ENCODE measurements at regions not wholly inside any gene's neighbourhood (a gene's known extent, or its start where the extent isn't known, plus 50 kb on each side); places are given as distances from the start of the nearest gene placed in this dataset.

GRCh38 chr13:90891329-90891728, 456.2 kb upstream of the MIR17HG start:
- DNase-seq (ENCODE audit: low spot score) (no peak), ATAC-seq (no peak)
- H3K9me3 Mint-ChIP-seq: no peaks in the 10 kb centered on the region
- no peaks in the 10 kb centered on the region for H3K79me2 ChIP-seq (replicated peaks; ENCODE audit: insufficient read depth)
- no peaks in the 10 kb centered on the region for H3K27me3 ChIP-seq (ENCODE audit: insufficient read depth)
- TF ChIP-seq ZNF331 (CRISPR knock-in tag; IDR thresholded peaks at IDR 0.05; ENCODE audit: low read depth): no peak
- TF ChIP-seq NANOG (IDR thresholded peaks at IDR 0.05; ENCODE audit: borderline replicate concordance): no peak
- no peak for TF ChIP-seq STAT1 (IDR thresholded peaks at IDR 0.05; ENCODE audit: unreplicated experiment)
- no peak for TF ChIP-seq JUNB (IDR thresholded peaks at IDR 0.05; ENCODE audit: unreplicated experiment)
- TF ChIP-seq EZH2phosphoT487 (IDR thresholded peaks at IDR 0.05; ENCODE audit: unreplicated experiment): no peak
- no peak for TF ChIP-seq EZH2 (IDR thresholded peaks at IDR 0.05; ENCODE audit: low read depth, unreplicated experiment)
- TF ChIP-seq, protein P1, sequence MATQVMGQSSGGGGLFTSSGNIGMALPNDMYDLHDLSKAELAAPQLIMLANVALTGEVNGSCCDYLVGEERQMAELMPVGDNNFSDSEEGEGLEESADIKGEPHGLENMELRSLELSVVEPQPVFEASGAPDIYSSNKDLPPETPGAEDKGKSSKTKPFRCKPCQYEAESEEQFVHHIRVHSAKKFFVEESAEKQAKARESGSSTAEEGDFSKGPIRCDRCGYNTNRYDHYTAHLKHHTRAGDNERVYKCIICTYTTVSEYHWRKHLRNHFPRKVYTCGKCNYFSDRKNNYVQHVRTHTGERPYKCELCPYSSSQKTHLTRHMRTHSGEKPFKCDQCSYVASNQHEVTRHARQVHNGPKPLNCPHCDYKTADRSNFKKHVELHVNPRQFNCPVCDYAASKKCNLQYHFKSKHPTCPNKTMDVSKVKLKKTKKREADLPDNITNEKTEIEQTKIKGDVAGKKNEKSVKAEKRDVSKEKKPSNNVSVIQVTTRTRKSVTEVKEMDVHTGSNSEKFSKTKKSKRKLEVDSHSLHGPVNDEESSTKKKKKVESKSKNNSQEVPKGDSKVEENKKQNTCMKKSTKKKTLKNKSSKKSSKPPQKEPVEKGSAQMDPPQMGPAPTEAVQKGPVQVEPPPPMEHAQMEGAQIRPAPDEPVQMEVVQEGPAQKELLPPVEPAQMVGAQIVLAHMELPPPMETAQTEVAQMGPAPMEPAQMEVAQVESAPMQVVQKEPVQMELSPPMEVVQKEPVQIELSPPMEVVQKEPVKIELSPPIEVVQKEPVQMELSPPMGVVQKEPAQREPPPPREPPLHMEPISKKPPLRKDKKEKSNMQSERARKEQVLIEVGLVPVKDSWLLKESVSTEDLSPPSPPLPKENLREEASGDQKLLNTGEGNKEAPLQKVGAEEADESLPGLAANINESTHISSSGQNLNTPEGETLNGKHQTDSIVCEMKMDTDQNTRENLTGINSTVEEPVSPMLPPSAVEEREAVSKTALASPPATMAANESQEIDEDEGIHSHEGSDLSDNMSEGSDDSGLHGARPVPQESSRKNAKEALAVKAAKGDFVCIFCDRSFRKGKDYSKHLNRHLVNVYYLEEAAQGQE (IDR thresholded peaks at IDR 0.05; ENCODE audit: unreplicated experiment): no peak
- TF ChIP-seq, protein P2, sequence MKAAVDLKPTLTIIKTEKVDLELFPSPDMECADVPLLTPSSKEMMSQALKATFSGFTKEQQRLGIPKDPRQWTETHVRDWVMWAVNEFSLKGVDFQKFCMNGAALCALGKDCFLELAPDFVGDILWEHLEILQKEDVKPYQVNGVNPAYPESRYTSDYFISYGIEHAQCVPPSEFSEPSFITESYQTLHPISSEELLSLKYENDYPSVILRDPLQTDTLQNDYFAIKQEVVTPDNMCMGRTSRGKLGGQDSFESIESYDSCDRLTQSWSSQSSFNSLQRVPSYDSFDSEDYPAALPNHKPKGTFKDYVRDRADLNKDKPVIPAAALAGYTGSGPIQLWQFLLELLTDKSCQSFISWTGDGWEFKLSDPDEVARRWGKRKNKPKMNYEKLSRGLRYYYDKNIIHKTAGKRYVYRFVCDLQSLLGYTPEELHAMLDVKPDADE (IDR thresholded peaks at IDR 0.05): no peak
- no peak for TF ChIP-seq ZNF114 (CRISPR knock-in tag; IDR thresholded peaks at IDR 0.05)
- TF ChIP-seq ZNF462 (CRISPR knock-in tag; IDR thresholded peaks at IDR 0.05): no peak
- TF ChIP-seq CREB1 (CRISPR knock-in tag; IDR thresholded peaks at IDR 0.05; ENCODE audit: low read depth): no peak
- no peak for TF ChIP-seq POLR2AphosphoS5 (IDR thresholded peaks at IDR 0.05; ENCODE audit: low read depth)
- no peak for TF ChIP-seq CTCF (conservative IDR thresholded peaks at IDR 0.05; ENCODE audit: low read depth in 2 of 2)
- no peak overlapping the region for H3K4me3 ChIP-seq
- H3K36me3 ChIP-seq (ENCODE audit: insufficient read depth): no peaks in the 10 kb centered on the region
- no peaks in the 10 kb centered on the region; the same call in 1 of the 2 replicates for H3K9me2 ChIP-seq (ENCODE audit: insufficient read depth)
- no peaks in the 10 kb centered on the region for H3K4me1 Mint-ChIP-seq
- H3K27ac ChIP-seq (ENCODE audit: low read depth): no peak overlapping the region
- H2AFZ ChIP-seq: no peak overlapping the region
- no peak overlapping the region for H3K4me3 Mint-ChIP-seq
- H3K4me1 ChIP-seq (ENCODE audit: insufficient read depth): no peaks in the 10 kb centered on the region
- H4K20me1 ChIP-seq (replicated peaks; ENCODE audit: insufficient read depth): no peaks in the 10 kb centered on the region
- no peak overlapping the region for H3K27ac Mint-ChIP-seq
- H3K4me2 ChIP-seq: no peak overlapping the region
- H3K27me3 Mint-ChIP-seq (ENCODE audit: insufficient read depth, low read depth, poor library complexity): no peaks in the 10 kb centered on the region
- H3K36me3 Mint-ChIP-seq (ENCODE audit: low read depth): no peaks in the 10 kb centered on the region
- H3F3A ChIP-seq (replicated peaks; ENCODE audit: low read depth): no peaks in the 10 kb centered on the region

All from GM23338 (cell line).